Smooth muscle cell (in vitro differentiated cells): ENCODE measurements at regions not wholly inside any gene's neighbourhood (a gene's known extent, or its start where the extent isn't known, plus 50 kb on each side); places are given as distances from the start of the nearest gene placed in this dataset.

Experiments used
- DNase-seq: peaks from one replicate; lab custom pipeline; 2025; ENCODE audit not compliant: unreplicated experiment; lab: John Stamatoyannopoulos, UW
- H2AFZ ChIP-seq: fragments of 200-600 bp; sonication (generic); 2 replicates; pipeline ENCODE4 v1.6.0; 2016; ENCODE audit warnings: antibody characterized with exemption, low read depth, mild to moderate bottlenecking
- H3F3A ChIP-seq: fragments of 200-600 bp; sonication (generic); 2 replicates; pipeline ENCODE4 v1.6.0; 2017; ENCODE audit warnings: antibody characterized with exemption, low read depth
- H3K27ac ChIP-seq: fragments of 200-600 bp; sonication (generic); 2 replicates; pipeline ENCODE4 v1.5.1; 2016; ENCODE audit warnings: low read depth, mild to moderate bottlenecking
- H3K27me3 ChIP-seq: fragments of 200-600 bp; sonication (generic); 2 replicates; pipeline ENCODE4 v1.6.1; 2016; ENCODE audit warnings: low read depth, mild to moderate bottlenecking
- H3K36me3 ChIP-seq: fragments of 200-600 bp; sonication (generic); 2 replicates; pipeline ENCODE4 v1.5.1; 2016; ENCODE audit warnings: low read depth
- H3K4me1 ChIP-seq: fragments of 200-600 bp; sonication (generic); 2 replicates; pipeline ENCODE4 v1.5.1; 2016; ENCODE audit warnings: low read depth
- H3K4me2 ChIP-seq: fragments of 200-600 bp; sonication (generic); 2 replicates; pipeline ENCODE4 v1.6.0; 2016; ENCODE audit warnings: mild to moderate bottlenecking
- H3K4me3 ChIP-seq: fragments of 200-600 bp; sonication (generic); 2 replicates; pipeline ENCODE4 v1.5.1; 2016; ENCODE audit warnings: mild to moderate bottlenecking
- H3K79me2 ChIP-seq: fragments of 200-600 bp; sonication (generic); 2 replicates; pipeline ENCODE4 v1.6.0; 2016; ENCODE audit warnings: low read depth, mild to moderate bottlenecking
- H3K9ac ChIP-seq: fragments of 200-600 bp; sonication (generic); 2 replicates; pipeline ENCODE4 v1.6.0; 2016; ENCODE audit warnings: low read depth
- H3K9me3 ChIP-seq: fragments of 200-600 bp; sonication (generic); replicated peaks from 2 replicates; pipeline ENCODE4 v1.5.1; 2016; ENCODE audit warnings: low read depth
- H4K20me1 ChIP-seq: fragments of 200-600 bp; sonication (generic); 2 replicates; pipeline ENCODE4 v1.6.0; 2016; ENCODE audit warnings: low read depth
- CTCF ChIP-seq: fragments of 200-600 bp; sonication (generic); IDR thresholded peaks from 2 replicates; pipeline ENCODE4 v1.5.1; 2017; ENCODE audit warnings: borderline replicate concordance, mild to moderate bottlenecking, antibody characterized with exemption; ENCODE audit not compliant: insufficient read depth, poor library complexity, severe bottlenecking
- WGBS: methylation state at CpG from one replicate; pipeline ENCODE4 v1.1.7; 2016; ENCODE audit warnings: low lambda C conversion rate; 5-methylcytosine and 5-hydroxymethylcytosine counted together

GRCh38 chr1:38270849-38271633, 224.4 kb upstream of the POU3F1 start:
- H3K27ac ChIP-seq, result no peak overlapping the region
- H3K36me3 ChIP-seq, result no peaks in the 10 kb centered on the region
- H3K9ac ChIP-seq, result no peak overlapping the region
- H4K20me1 ChIP-seq, result no peaks in the 10 kb centered on the region
- no peak for DNase-seq
- no peaks in the 10 kb centered on the region for H3K4me1 ChIP-seq
- 43% methylated on average over 9 of the region's 12 CpGs for WGBS
- no peaks in the 10 kb centered on the region for H3F3A ChIP-seq
- H3K27me3 ChIP-seq, result peaks cover 35% of the 10 kb centered on the region
- no peak for TF ChIP-seq CTCF
- H2AFZ ChIP-seq, result no peak overlapping the region
- H3K4me2 ChIP-seq, result no peak overlapping the region
- no peaks in the 10 kb centered on the region for H3K9me3 ChIP-seq
- H3K79me2 ChIP-seq, result no peaks in the 10 kb centered on the region
- no peak overlapping the region for H3K4me3 ChIP-seq

GRCh38 chr1:38269923-38270848, 223.6 kb upstream of the POU3F1 start:
- WGBS, result 60% methylated on average over 15 of the region's 15 CpGs
- no peak overlapping the region for H3K4me2 ChIP-seq
- no peaks in the 10 kb centered on the region for H3K4me1 ChIP-seq
- H3K36me3 ChIP-seq, result no peaks in the 10 kb centered on the region
- no peaks in the 10 kb centered on the region for H3K79me2 ChIP-seq
- no peaks in the 10 kb centered on the region for H3K9me3 ChIP-seq
- H3F3A ChIP-seq, result no peaks in the 10 kb centered on the region
- no peak for DNase-seq
- no peaks in the 10 kb centered on the region for H4K20me1 ChIP-seq
- no peak overlapping the region for H3K4me3 ChIP-seq
- H3K9ac ChIP-seq, result no peak overlapping the region
- no peak overlapping the region for H3K27ac ChIP-seq
- H3K27me3 ChIP-seq, result peaks cover 35% of the 10 kb centered on the region
- no peak overlapping the region for H2AFZ ChIP-seq
- TF ChIP-seq CTCF, result no peak

GRCh38 chr1:38268226-38268625, 221.6 kb upstream of the POU3F1 start:
- no peak for DNase-seq
- Histone ChIP-seq H3K27me3 (peaks cover 35% of the 10 kb centered on the region), H4K20me1 (no peaks in the 10 kb centered on the region), H3K9me3 (no peaks in the 10 kb centered on the region), H3K4me1 (no peaks in the 10 kb centered on the region), H3K4me2 (no peak overlapping the region), H3K36me3 (no peaks in the 10 kb centered on the region), H3K27ac (no peak overlapping the region), H3K79me2 (no peaks in the 10 kb centered on the region), H3K4me3 (no peak overlapping the region), H2AFZ (no peak overlapping the region), H3K9ac (no peak overlapping the region), H3F3A (no peaks in the 10 kb centered on the region)
- TF ChIP-seq CTCF, result no peak
- 75% methylated on average over 4 of the region's 4 CpGs for WGBS
